ENCODE measurements at regions not wholly inside any gene's neighbourhood (a gene's known extent, or its start where the extent isn't known, plus 50 kb on each side); places are given as distances from the start of the nearest gene placed in this dataset.

DNA sequence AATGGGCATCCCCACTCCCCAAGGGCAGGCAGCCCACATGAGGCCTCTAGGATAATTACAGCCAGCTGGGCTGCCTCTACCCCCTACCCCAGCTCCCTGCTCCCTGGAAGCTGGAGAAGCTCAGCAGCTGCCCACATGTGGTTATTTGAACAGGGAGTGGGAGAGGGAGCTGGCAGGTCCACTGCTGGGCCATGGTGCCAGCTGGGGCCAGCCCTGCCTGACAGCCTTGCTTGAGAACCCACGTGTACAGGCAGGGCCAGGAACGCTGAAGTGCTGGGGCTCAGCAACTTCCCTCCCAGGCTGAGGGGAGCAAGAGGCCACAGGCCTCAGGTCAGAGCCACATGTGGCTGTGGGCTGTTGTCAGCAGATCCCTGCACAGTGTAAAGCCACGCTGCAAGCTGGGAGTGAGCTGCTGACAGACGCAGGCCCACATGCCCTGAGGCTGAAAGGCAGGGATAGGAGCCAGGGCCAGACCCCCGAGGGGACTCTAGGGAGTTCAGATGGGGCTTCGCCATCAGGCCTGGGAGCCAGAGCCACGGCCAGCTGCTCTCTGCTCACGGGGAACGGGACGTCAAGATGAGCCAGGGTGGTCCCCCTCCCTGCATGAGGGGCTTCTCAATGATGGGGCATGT lies 129.0 kb downstream of the SYF2 start:
- H3K9me3 ChIP-seq = no peaks in the 10 kb centered on the region
- no peak overlapping the region for H3K4me3 ChIP-seq (replicated peaks in 1 of 3)
- intact Hi-C loops (cut with DNase I) = no loop called here
- no peak overlapping the region for H3K27ac ChIP-seq
- no peaks in the 10 kb centered on the region for H3K36me3 ChIP-seq
- no peaks in the 10 kb centered on the region for H3K4me1 ChIP-seq
- TF ChIP-seq, protein P1, sequence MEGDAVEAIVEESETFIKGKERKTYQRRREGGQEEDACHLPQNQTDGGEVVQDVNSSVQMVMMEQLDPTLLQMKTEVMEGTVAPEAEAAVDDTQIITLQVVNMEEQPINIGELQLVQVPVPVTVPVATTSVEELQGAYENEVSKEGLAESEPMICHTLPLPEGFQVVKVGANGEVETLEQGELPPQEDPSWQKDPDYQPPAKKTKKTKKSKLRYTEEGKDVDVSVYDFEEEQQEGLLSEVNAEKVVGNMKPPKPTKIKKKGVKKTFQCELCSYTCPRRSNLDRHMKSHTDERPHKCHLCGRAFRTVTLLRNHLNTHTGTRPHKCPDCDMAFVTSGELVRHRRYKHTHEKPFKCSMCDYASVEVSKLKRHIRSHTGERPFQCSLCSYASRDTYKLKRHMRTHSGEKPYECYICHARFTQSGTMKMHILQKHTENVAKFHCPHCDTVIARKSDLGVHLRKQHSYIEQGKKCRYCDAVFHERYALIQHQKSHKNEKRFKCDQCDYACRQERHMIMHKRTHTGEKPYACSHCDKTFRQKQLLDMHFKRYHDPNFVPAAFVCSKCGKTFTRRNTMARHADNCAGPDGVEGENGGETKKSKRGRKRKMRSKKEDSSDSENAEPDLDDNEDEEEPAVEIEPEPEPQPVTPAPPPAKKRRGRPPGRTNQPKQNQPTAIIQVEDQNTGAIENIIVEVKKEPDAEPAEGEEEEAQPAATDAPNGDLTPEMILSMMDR (IDR thresholded peaks at IDR 0.05) = no peak
- no peak for TF ChIP-seq POLR2A (IDR thresholded peaks at IDR 0.05)
- 88 to 89% methylated on average over 6 to 8 of the region's 10 CpGs for WGBS, 2 donors
- H3K27me3 ChIP-seq = no peaks in the 10 kb centered on the region
- DNase-seq = no peak

GRCh38 chr1:25100151-25100833 lies 132.0 kb downstream of the SYF2 start:
- H3K9me3 ChIP-seq = no peaks in the 10 kb centered on the region
- no peaks in the 10 kb centered on the region for H3K36me3 ChIP-seq
- H3K27ac ChIP-seq = no peak overlapping the region
- no peaks in the 10 kb centered on the region for H3K4me1 ChIP-seq
- H3K27me3 ChIP-seq = no peaks in the 10 kb centered on the region
- TF ChIP-seq POLR2A (IDR thresholded peaks at IDR 0.05) = no peak
- TF ChIP-seq, protein P1 (IDR thresholded peaks at IDR 0.05) = no peak
- 75 to 88% methylated on average over 9 of the region's 9 CpGs for WGBS, 2 donors
- no peak overlapping the region for H3K4me3 ChIP-seq (replicated peaks in 1 of 3)
- no peak for DNase-seq
- intact Hi-C loops (cut with DNase I) = no loop called here

DNA sequence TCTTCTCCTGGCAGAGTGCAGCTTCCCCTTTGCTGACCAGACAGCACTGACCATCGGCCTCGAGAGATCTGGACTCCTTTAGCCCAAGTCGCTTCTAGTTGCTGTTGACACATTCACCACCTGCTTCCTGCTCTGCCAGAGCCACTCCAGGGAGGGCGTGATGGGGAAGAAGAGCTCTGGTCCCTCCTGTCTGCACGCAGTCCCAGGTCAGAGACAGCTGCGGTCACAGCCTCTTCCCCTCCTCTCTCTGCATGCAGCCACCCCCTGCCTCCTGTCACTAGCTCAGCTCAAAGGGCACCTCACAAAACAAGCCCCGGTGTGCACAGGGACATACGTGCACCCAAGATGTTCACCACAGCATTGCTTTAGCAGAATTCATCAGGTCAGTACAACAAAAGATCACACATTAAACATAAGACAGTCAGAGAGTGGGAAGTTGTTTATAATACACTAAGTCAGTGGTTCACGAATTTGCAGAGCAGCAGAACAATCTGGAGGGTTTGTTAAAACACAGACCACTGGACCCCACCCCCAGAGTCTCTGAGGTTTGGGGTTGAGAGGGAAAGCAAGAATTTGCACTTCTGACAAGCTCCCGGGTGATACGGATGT lies 132.9 kb downstream of the SYF2 start:
- WGBS, 2 donors = 22 to 26% methylated on average over 11 of the region's 11 CpGs
- no peak overlapping the region for H3K27ac ChIP-seq

DNA sequence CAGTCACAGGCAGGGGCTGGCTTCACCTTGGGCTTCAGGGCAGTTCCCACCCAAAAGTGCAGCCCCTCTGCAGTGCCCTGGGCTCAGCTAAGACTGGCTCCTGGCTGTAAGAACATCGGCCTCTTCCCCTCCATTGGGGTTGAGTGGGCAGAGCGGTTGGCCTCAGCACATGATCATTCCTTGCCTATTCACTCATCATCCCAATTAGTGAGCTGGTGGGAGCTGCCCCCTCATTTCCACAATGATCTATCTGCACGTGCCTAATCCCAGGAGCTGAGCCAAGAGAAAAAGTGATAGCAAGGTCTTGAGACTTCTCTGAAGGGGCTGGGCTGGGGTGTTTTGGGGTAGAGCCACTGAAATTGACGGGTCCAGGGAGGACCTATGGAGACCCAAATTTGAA lies 133.6 kb downstream of the SYF2 start:
- DNase-seq = no peak
- intact Hi-C loops (cut with DNase I) = loop anchor here (10.0 kb wide), 1 partner anchor 244 kb away; no protein-coding TSS in a partner anchor
- Histone ChIP-seq H3K4me1 (no peaks in the 10 kb centered on the region), H3K27ac (no peak overlapping the region), H3K36me3 (no peaks in the 10 kb centered on the region), H3K4me3 (replicated peaks in 1 of 3) (no peak overlapping the region), H3K27me3 (no peaks in the 10 kb centered on the region), H3K9me3 (no peaks in the 10 kb centered on the region)
- no peak for TF ChIP-seq POLR2A (IDR thresholded peaks at IDR 0.05)
- TF ChIP-seq, protein P1 (IDR thresholded peaks at IDR 0.05) = no peak
- 77 to 80% methylated on average over 4 of the region's 4 CpGs for WGBS, 2 donors

More for the DNA sequence above, 132.9 kb downstream of the SYF2 start:
- H3K27me3 ChIP-seq = no peaks in the 10 kb centered on the region
- no peak for DNase-seq
- H3K4me3 ChIP-seq (replicated peaks in 1 of 3) = no peak overlapping the region
- TF ChIP-seq, protein P1 (IDR thresholded peaks at IDR 0.05) = no peak
- TF ChIP-seq POLR2A (IDR thresholded peaks at IDR 0.05) = no peak
- no peaks in the 10 kb centered on the region for H3K36me3 ChIP-seq
- H3K4me1 ChIP-seq = no peaks in the 10 kb centered on the region
- intact Hi-C loops (cut with DNase I) = loop anchor here (10.0 kb wide), 1 partner anchor 245 kb away; no protein-coding TSS in a partner anchor
- H3K9me3 ChIP-seq = no peaks in the 10 kb centered on the region

All from thyroid gland (tissue), 4 donors.